ENCODE measurements at regions not wholly inside any gene's neighbourhood (a gene's known extent, or its start where the extent isn't known, plus 50 kb on each side); places are given as distances from the start of the nearest gene placed in this dataset.

- TF ChIP-seq CSRNP1 (CRISPR knock-in tag; IDR thresholded peaks at IDR 0.05) (no peak), ZFP82 (CRISPR knock-in tag; IDR thresholded peaks at IDR 0.05; ENCODE audit: borderline replicate concordance) (no peak), KDM4B (CRISPR knock-in tag; IDR thresholded peaks at IDR 0.05) (no peak), SETDB1 (CRISPR knock-in tag; IDR thresholded peaks at IDR 0.05; ENCODE audit: borderline replicate concordance) (no peak), RFXANK (CRISPR knock-in tag; IDR thresholded peaks at IDR 0.05) (no peak), ATF3 (CRISPR knock-in tag; IDR thresholded peaks at IDR 0.05) (no peak), ZFP1 (CRISPR knock-in tag; IDR thresholded peaks at IDR 0.05) (no peak), JARID2 (CRISPR knock-in tag; IDR thresholded peaks at IDR 0.05; ENCODE audit: insufficient replicate concordance) (no peak)
- TF ChIP-seq, protein P1, sequence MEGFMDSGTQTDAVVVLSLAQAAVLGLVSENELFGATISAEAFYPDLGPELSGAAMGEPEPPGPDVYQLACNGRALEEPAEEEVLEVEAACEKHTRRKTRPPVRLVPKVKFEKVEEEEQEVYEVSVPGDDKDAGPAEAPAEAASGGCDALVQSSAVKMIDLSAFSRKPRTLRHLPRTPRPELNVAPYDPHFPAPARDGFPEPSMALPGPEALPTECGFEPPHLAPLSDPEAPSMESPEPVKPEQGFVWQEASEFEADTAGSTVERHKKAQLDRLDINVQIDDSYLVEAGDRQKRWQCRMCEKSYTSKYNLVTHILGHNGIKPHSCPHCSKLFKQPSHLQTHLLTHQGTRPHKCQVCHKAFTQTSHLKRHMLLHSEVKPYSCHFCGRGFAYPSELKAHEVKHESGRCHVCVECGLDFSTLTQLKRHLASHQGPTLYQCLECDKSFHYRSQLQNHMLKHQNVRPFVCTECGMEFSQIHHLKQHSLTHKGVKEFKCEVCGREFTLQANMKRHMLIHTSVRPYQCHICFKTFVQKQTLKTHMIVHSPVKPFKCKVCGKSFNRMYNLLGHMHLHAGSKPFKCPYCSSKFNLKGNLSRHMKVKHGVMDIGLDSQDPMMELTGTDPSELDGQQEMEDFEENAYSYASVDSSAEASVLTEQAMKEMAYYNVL (CRISPR knock-in tag; IDR thresholded peaks at IDR 0.05; ENCODE audit: borderline replicate concordance): no peak
Measured at GRCh38 chr3:161977850-161978249, 481.2 kb downstream of the OTOL1 start (continued).

- H3K27ac ChIP-seq (ENCODE audit: extremely low read length, insufficient read depth, low read length): no peak overlapping the region
- H4K20me1 ChIP-seq (ENCODE audit: insufficient read depth, low read length): no peaks in the 10 kb centered on the region
- no TSS peak for BruUV-seq (replicated peaks)
- intact Hi-C loops (cut with micrococcal nuclease; ENCODE audit: unreplicated experiment) (no loop called here), in situ Hi-C loops (cut with HindIII; ENCODE audit: extremely low pct_ligation_motif_present, low pct_unique_long_range_greater_than_20kb) (no loop called here)
- no peak for ATAC-seq
- H3K9ac ChIP-seq (ENCODE audit: insufficient read depth, low read depth, low read length): no peak overlapping the region
- peaks cover 15% of the 10 kb centered on the region for H3K9me3 ChIP-seq (ENCODE audit: low read length)
- POLR2A ChIA-PET: no interaction called here
- H3K79me2 ChIP-seq (ENCODE audit: insufficient read depth, low read length): no peaks in the 10 kb centered on the region
- H3K4me2 ChIP-seq (ENCODE audit: low read depth, low read length): no peak overlapping the region
- WGBS (ENCODE audit: low lambda C conversion rate): 3% methylated on average over 1 of the region's 1 CpG
- no peak overlapping the region for H3K4me3 ChIP-seq (replicated peaks in 1 of 3; ENCODE audit: insufficient read depth in 1 of 3, low read depth in 2 of 3, low read length in 3 of 3)
- CTCF ChIA-PET (ENCODE audit: low intra/inter-chr PET ratio, low total read pairs): no interaction called here
- DNase-seq (ENCODE audit: low spot score): no peak
- H3K4me1 ChIP-seq (ENCODE audit: insufficient read depth, low read length): no peaks in the 10 kb centered on the region
- FAIRE-seq: no peak
- H2AFZ ChIP-seq (ENCODE audit: low read length): no peak overlapping the region
- no peaks in the 10 kb centered on the region for H3K27me3 ChIP-seq (ENCODE audit: control insufficient read depth in 1 of 2, insufficient read depth in 2 of 2, low read length in 2 of 2)
- H3K36me3 ChIP-seq (replicated peaks in 1 of 2; ENCODE audit: control insufficient read depth in 1 of 2, insufficient read depth in 2 of 2, low read length in 2 of 2): no peaks in the 10 kb centered on the region
- TF ChIP-seq NFE2L2 (IDR thresholded peaks at IDR 0.05; ENCODE audit: low read length): no peak
- TF ChIP-seq ZNF703 (CRISPR knock-in tag; IDR thresholded peaks at IDR 0.05; ENCODE audit: borderline replicate concordance): no peak
- TF ChIP-seq CEBPZ (IDR thresholded peaks at IDR 0.05; ENCODE audit: low read length): no peak
- TF ChIP-seq, protein P2, sequence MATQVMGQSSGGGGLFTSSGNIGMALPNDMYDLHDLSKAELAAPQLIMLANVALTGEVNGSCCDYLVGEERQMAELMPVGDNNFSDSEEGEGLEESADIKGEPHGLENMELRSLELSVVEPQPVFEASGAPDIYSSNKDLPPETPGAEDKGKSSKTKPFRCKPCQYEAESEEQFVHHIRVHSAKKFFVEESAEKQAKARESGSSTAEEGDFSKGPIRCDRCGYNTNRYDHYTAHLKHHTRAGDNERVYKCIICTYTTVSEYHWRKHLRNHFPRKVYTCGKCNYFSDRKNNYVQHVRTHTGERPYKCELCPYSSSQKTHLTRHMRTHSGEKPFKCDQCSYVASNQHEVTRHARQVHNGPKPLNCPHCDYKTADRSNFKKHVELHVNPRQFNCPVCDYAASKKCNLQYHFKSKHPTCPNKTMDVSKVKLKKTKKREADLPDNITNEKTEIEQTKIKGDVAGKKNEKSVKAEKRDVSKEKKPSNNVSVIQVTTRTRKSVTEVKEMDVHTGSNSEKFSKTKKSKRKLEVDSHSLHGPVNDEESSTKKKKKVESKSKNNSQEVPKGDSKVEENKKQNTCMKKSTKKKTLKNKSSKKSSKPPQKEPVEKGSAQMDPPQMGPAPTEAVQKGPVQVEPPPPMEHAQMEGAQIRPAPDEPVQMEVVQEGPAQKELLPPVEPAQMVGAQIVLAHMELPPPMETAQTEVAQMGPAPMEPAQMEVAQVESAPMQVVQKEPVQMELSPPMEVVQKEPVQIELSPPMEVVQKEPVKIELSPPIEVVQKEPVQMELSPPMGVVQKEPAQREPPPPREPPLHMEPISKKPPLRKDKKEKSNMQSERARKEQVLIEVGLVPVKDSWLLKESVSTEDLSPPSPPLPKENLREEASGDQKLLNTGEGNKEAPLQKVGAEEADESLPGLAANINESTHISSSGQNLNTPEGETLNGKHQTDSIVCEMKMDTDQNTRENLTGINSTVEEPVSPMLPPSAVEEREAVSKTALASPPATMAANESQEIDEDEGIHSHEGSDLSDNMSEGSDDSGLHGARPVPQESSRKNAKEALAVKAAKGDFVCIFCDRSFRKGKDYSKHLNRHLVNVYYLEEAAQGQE (IDR thresholded peaks at IDR 0.05; ENCODE audit: borderline replicate concordance in 1 of 2, low read depth in 1 of 2, low read length in 2 of 2): no peak
Measured at GRCh38 chr3:161987933-161988332, 491.3 kb downstream of the OTOL1 start.

Measured in HepG2 (cell line).